ENCODE measurements at regions not wholly inside any gene's neighbourhood (a gene's known extent, or its start where the extent isn't known, plus 50 kb on each side); places are given as distances from the start of the nearest gene placed in this dataset.

GRCh38 chr6:40738551-40739193 lies 151.5 kb upstream of the LRFN2 start:
- DNase-seq = no peak

- no peak for DNase-seq
Measured at GRCh38 chr6:40735521-40735920, 148.4 kb upstream of the LRFN2 start.

GRCh38 chr6:40735121-40735520 lies 148.0 kb upstream of the LRFN2 start:
- no peak for DNase-seq

- no peak for DNase-seq
Measured at GRCh38 chr6:40734607-40735006, 147.4 kb upstream of the LRFN2 start.

GRCh38 chr6:40733770-40734396 lies 146.7 kb upstream of the LRFN2 start:
- no peak for DNase-seq

- DNase-seq = no peak
Measured at GRCh38 chr6:40733290-40733689, 146.1 kb upstream of the LRFN2 start.

GRCh38 chr6:40732878-40733277 lies 145.7 kb upstream of the LRFN2 start:
- DNase-seq = no peak

GRCh38 chr6:40728643-40729042 lies 141.5 kb upstream of the LRFN2 start:
- no peak for DNase-seq

GRCh38 chr6:40727271-40727670 lies 140.1 kb upstream of the LRFN2 start:
- no peak for DNase-seq

- DNase-seq = no peak
Measured at GRCh38 chr6:40726853-40727252, 139.7 kb upstream of the LRFN2 start.

GRCh38 chr6:40725390-40725789 lies 138.2 kb upstream of the LRFN2 start:
- no peak for DNase-seq

GRCh38 chr6:40724886-40725285 lies 137.7 kb upstream of the LRFN2 start:
- no peak for DNase-seq

GRCh38 chr6:40723967-40724366 lies 136.8 kb upstream of the LRFN2 start:
- no peak for DNase-seq

GRCh38 chr6:40722553-40723258 lies 135.5 kb upstream of the LRFN2 start:
- no peak for DNase-seq

GRCh38 chr6:40722091-40722490 lies 134.9 kb upstream of the LRFN2 start:
- DNase-seq = no peak

GRCh38 chr6:40721271-40721952 lies 134.2 kb upstream of the LRFN2 start:
- no peak for DNase-seq

GRCh38 chr6:40720375-40720748 lies 133.2 kb upstream of the LRFN2 start:
- DNase-seq = no peak

- no peak for DNase-seq
Measured at GRCh38 chr6:40719671-40720374, 132.7 kb upstream of the LRFN2 start.

GRCh38 chr6:40718401-40718800 lies 131.2 kb upstream of the LRFN2 start:
- no peak for DNase-seq

- DNase-seq = no peak
Measured at GRCh38 chr6:40717411-40718057, 130.4 kb upstream of the LRFN2 start.

GRCh38 chr6:40715570-40716403 lies 128.6 kb upstream of the LRFN2 start:
- DNase-seq = no peak
